GM13977 (cell line): ENCODE measurements at regions not wholly inside any gene's neighbourhood (a gene's known extent, or its start where the extent isn't known, plus 50 kb on each side); places are given as distances from the start of the nearest gene placed in this dataset.

ENCODE experiments used
- DNase-seq: peaks from one replicate; pipeline ENCODE4 v3.0.0; 2012; ENCODE audit warnings: low spot score
- CTCF ChIP-seq: IDR thresholded peaks from 2 replicates; pipeline ENCODE4 v1.5.1; 2012; ENCODE audit warnings: mild to moderate bottlenecking, control low read depth; ENCODE audit not compliant: insufficient read depth; ENCODE audit errors: extremely low read depth, missing control alignments
- in situ Hi-C: fragments of 300-500 bp; cut with MboI; formaldehyde crosslinking; loops from one replicate; pipeline ENCODE4 v1.12.0; 2022; ENCODE audit warnings: low sequenced_read_pairs, low pct_unique_long_range_greater_than_20kb, mixed read lengths, inconsistent platforms; ENCODE audit not compliant: unreplicated experiment

- in situ Hi-C loops, result no loop called here
- DNase-seq, result no peak
- TF ChIP-seq CTCF, result no peak
Measured at GRCh38 chr7:117929237-117929636, 56.0 kb upstream of the CTTNBP2 start.

DNA sequence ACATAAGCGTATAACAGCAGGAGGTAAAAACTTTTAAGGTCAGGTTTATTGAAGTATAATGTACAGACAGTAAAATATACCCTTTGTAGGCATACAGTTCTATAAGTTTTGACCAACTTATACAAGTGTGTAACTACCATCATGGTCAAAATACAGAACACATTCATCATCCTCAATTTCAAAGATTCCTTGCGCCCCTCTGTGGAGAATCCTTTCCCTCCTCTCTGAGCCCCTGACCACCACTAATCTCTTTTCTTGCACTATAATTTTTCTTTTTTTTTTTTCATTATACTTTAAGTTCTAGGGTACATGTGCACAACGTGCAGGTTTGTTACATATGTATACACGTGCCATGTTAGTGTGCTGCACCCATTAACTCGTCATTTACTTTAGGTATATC, 58.1 kb upstream of the CTTNBP2 start:
- in situ Hi-C loops, result no loop called here
- TF ChIP-seq CTCF, result no peak
- no peak for DNase-seq

- in situ Hi-C loops, result no loop called here
- TF ChIP-seq CTCF, result no peak
- no peak for DNase-seq
Measured at GRCh38 chr7:117937049-117937752, 64.0 kb upstream of the CTTNBP2 start.

DNA sequence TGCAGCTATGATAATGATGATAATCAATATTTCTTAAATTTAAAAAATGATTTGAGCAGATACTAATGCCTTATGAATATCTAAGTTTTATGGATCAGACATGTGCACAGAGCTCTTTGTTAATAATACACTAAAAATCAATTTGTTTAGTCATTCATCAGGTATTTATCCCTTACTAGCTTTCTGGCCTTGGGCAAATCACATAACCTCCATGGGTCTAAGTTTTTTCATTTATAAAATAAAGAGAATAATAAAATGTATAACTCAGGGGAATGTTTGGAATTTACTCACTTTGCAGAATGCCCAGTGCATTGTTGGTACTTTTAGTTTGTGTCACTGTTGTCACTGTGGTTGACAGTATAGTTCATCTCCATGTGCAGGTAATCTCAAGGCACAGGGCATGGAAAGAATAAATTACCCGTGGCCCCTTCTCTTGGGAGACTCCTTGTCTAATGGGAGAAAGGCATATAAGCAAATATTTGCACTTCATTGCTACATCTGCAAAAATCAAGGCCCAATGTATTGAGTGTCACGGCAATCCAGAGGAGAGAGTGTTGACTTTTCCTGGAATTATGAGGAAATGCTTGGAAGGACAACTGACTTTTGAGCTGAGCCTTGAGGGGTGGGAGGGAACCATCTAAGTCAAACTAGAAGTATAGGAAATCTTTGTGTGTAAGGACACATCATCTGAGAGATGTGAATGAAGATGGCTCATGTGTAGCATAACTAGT, 64.7 kb upstream of the CTTNBP2 start:
- in situ Hi-C loops, result no loop called here
- TF ChIP-seq CTCF, result no peak
- no peak for DNase-seq

DNA sequence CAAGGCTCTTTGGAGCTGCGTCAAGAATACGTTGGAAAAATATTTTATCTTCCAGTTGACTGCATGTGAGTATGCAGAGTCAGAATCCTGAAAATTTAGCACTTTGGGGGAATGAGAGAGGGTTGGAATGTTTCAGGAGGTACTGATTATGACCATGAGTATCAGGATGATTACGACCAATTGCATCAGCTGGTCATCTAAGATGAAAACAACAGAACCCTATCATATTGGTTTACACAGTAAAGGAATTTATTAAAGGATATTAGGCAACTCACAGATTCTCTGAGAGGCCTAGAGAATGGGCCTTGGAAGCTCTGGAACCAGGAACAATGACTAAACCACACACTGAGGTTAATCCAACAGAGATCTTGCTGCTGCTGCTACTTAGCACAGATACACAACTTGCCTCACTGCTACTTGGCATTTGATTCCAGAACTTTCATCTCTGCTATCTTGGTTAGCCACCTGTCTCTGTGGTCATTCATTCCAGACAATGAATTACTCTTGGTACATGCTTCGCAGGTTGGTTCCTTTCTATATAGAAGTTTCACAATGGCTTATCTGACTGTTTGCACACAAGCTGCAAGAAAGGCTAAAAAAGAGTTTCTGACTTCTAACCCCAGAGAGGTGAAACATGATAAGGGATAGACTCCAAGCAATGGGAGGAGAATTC, 68.0 kb upstream of the CTTNBP2 start:
- no peak for TF ChIP-seq CTCF
- DNase-seq, result no peak
- in situ Hi-C loops, result no loop called here

DNA sequence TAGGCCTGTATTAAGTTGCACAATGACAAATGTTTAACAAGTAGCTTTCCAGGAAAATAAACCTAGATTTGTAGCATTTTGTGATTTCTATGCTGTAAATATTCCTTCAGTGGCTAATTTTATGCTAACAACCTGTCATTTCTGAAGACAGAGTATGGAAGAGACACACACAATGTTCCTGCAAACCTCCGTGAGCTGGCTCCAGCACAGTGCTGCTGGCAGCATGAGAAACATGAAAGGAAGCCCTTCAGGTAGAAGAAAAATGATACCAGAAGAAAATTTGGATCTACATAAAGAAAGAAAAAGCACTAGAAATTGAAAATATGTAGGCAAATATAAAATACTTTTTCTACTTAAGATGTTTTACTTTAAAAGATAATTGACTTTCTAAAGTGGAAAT, 69.5 kb upstream of the CTTNBP2 start:
- in situ Hi-C loops, result no loop called here
- no peak for TF ChIP-seq CTCF
- no peak for DNase-seq
